ENCODE measurements at regions not wholly inside any gene's neighbourhood (a gene's known extent, or its start where the extent isn't known, plus 50 kb on each side); places are given as distances from the start of the nearest gene placed in this dataset.
A peak's percentile ranks its signal among the peaks of the same experiment; 100 is the strongest.

DNA sequence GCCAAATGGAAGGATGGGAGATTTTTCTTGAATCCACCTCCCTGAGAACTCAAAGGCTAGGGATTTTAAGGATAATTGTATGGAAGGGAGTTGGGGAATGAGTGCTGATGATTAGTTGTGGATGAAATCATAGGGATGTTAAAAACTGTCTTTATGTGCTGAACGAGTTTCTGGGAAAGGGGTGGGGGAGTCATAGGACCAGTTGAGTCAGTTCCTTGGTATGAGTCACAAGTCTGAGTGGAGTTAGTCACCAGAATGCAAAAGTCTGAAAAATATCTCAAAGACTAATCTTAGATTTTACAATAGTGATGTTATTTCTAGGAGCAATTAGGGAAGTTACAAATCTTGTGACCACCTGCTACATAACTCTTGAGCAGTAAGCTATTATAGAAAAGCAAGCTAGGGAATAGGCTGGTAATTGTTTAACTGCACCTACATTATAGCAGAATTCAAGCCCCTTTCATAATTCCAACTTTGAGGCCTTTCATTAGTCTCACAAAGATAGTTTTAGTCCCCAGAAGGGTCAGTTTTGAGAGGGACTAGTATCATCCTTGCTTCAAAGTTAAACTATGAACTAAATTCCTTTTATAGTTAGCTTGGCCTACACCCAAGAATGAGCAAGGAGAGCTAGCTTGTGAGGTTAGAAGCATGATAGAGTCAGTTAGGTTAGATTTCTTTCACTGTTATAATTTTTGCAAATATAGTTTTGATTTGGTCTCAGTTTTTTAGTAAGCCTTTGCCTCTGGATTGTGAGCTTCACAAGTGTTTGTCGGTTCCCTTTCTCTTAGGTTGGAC lies 668.0 kb downstream of the ETS1 start:
- peak; percentile 12 for DNase-seq
- intact Hi-C loops (cut with micrococcal nuclease): no loop called here
- Mint-ChIP-seq H3K9me3 (peaks cover 13% of the 10 kb centered on the region), H3K4me1 (ENCODE audit: low read depth) (peaks cover 6% of the 10 kb centered on the region), H3K27ac (no peak overlapping the region), H3K36me3 (ENCODE audit: low read depth) (no peaks in the 10 kb centered on the region), H3K27me3 (peaks cover 22% of the 10 kb centered on the region), H3K4me3 (no peak overlapping the region)
- TF ChIP-seq CTCF (IDR thresholded peaks at IDR 0.05): no peak
- POLR2A ChIA-PET: no interaction called here
- CTCF ChIA-PET: no interaction called here
- peak; percentile 55 for ATAC-seq

- ChIA-PET POLR2A (no interaction called here), CTCF (no interaction called here)
- Mint-ChIP-seq H3K27me3 (peaks cover 5% of the 10 kb centered on the region), H3K4me1 (ENCODE audit: low read depth) (no peaks in the 10 kb centered on the region), H3K4me3 (no peak overlapping the region), H3K36me3 (ENCODE audit: low read depth) (no peaks in the 10 kb centered on the region), H3K9me3 (no peaks in the 10 kb centered on the region), H3K27ac (no peak overlapping the region)
- intact Hi-C loops (cut with micrococcal nuclease): no loop called here
- no peak for ATAC-seq
- TF ChIP-seq CTCF (IDR thresholded peaks at IDR 0.05): no peak
- no peak for DNase-seq
Observed at GRCh38 chr11:127902382-127902781, 685.0 kb downstream of the ETS1 start.

- TF ChIP-seq CTCF (IDR thresholded peaks at IDR 0.05): no peak
- intact Hi-C loops (cut with micrococcal nuclease): no loop called here
Observed at GRCh38 chr11:127898422-127899365, 688.7 kb downstream of the ETS1 start.

DNA sequence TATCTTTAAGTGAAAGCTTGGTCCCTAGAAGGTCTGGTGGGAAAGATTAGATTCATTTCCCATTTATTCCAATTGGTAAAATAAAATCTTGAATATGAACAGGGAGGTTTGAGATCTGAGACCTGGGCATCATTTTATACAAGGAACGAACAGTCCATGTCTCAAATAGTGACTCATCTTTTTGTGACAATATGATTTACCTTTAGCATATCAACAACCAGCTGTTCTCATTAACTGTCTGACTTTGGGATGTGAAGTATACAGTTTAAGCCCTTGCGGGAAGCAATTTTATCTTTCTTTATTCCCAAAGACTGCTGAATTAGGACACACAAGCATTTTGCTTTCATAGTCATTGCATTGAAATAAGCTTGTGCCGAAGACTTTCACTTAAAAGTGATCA lies 691.6 kb downstream of the ETS1 start:
- ChIA-PET POLR2A (no interaction called here), CTCF (interaction anchor here (0.6 kb wide), 1 partner anchor 40 kb away, joined by 3 read pairs; no protein-coding TSS in a partner anchor)
- no peaks in the 10 kb centered on the region for H3K4me1 Mint-ChIP-seq (ENCODE audit: low read depth)
- H3K27ac Mint-ChIP-seq: no peak overlapping the region
- no peak for TF ChIP-seq CTCF (IDR thresholded peaks at IDR 0.05)
- DNase-seq (no peak), ATAC-seq (no peak)
- no peaks in the 10 kb centered on the region for H3K36me3 Mint-ChIP-seq (ENCODE audit: low read depth)
- no peak overlapping the region for H3K4me3 Mint-ChIP-seq
- H3K27me3 Mint-ChIP-seq: peaks cover 6% of the 10 kb centered on the region
- intact Hi-C loops (cut with micrococcal nuclease): no loop called here
- H3K9me3 Mint-ChIP-seq: no peaks in the 10 kb centered on the region

More at GRCh38 chr11:127898422-127899365, 688.7 kb downstream of the ETS1 start:
- ChIA-PET POLR2A (no interaction called here), CTCF (no interaction called here)
- DNase-seq: no peak
- H3K4me3 Mint-ChIP-seq: no peak overlapping the region
- no peaks in the 10 kb centered on the region for H3K36me3 Mint-ChIP-seq (ENCODE audit: low read depth)
- no peaks in the 10 kb centered on the region for H3K4me1 Mint-ChIP-seq (ENCODE audit: low read depth)
- no peak for ATAC-seq
- H3K27ac Mint-ChIP-seq: no peak overlapping the region
- H3K9me3 Mint-ChIP-seq: no peaks in the 10 kb centered on the region
- peaks cover 2% of the 10 kb centered on the region for H3K27me3 Mint-ChIP-seq

GRCh38 chr11:127894316-127894715 lies 693.0 kb downstream of the ETS1 start:
- no peaks in the 10 kb centered on the region for H3K36me3 Mint-ChIP-seq (ENCODE audit: low read depth)
- H3K9me3 Mint-ChIP-seq: no peaks in the 10 kb centered on the region
- POLR2A ChIA-PET: no interaction called here
- no peak for DNase-seq
- ATAC-seq: no peak
- no peak overlapping the region for H3K4me3 Mint-ChIP-seq
- no peak overlapping the region for H3K27ac Mint-ChIP-seq
- intact Hi-C loops (cut with micrococcal nuclease): no loop called here
- peaks cover 9% of the 10 kb centered on the region for H3K27me3 Mint-ChIP-seq
- CTCF ChIA-PET: no interaction called here
- TF ChIP-seq CTCF (IDR thresholded peaks at IDR 0.05): no peak
- no peaks in the 10 kb centered on the region for H3K4me1 Mint-ChIP-seq (ENCODE audit: low read depth)
